Hematopoietic multipotent progenitor cell treated with erythropoietin and hydrocortisone succinate and interleukin-3 and kit ligand, for 15 days (in vitro differentiated cells): ENCODE measurements at regions not wholly inside any gene's neighbourhood (a gene's known extent, or its start where the extent isn't known, plus 50 kb on each side); places are given as distances from the start of the nearest gene placed in this dataset.

ENCODE experiments used
- DNase-seq: peaks from one replicate; pipeline ENCODE4 v3.0.0-alpha.2; 2015; ENCODE audit warnings: low spot score

- no peak for DNase-seq
Measured at GRCh38 chr21:16644685-16645084, 868.2 kb upstream of the CXADR start.

- DNase-seq: no peak
Measured at GRCh38 chr21:16650714-16651366, 862.0 kb upstream of the CXADR start.

- DNase-seq: no peak
Measured at GRCh38 chr21:16651956-16652355, 860.9 kb upstream of the CXADR start.

GRCh38 chr21:16663436-16663835, 849.4 kb upstream of the CXADR start:
- DNase-seq: no peak

- DNase-seq: no peak
Measured at GRCh38 chr21:16667395-16667794, 845.4 kb upstream of the CXADR start.

- no peak for DNase-seq
Measured at GRCh38 chr21:16674949-16675348, 837.9 kb upstream of the CXADR start.

GRCh38 chr21:16676391-16676790, 836.5 kb upstream of the CXADR start:
- DNase-seq: no peak

GRCh38 chr21:16678429-16679160, 834.2 kb upstream of the CXADR start:
- no peak for DNase-seq

GRCh38 chr21:16695074-16695473, 817.8 kb upstream of the CXADR start:
- DNase-seq: no peak

- no peak for DNase-seq
Measured at GRCh38 chr21:16707274-16707673, 805.6 kb upstream of the CXADR start.

- no peak for DNase-seq
Measured at GRCh38 chr21:16708101-16708835, 804.6 kb upstream of the CXADR start.

GRCh38 chr21:16709866-16710550, 802.8 kb upstream of the CXADR start:
- no peak for DNase-seq

- DNase-seq: no peak
Measured at GRCh38 chr21:16711757-16712156, 801.1 kb upstream of the CXADR start.

- DNase-seq: no peak
Measured at GRCh38 chr21:16713331-16714117, 799.3 kb upstream of the CXADR start.

- DNase-seq: no peak
Measured at GRCh38 chr21:16740511-16740910, 772.3 kb upstream of the CXADR start.

GRCh38 chr21:16741141-16741665, 771.6 kb upstream of the CXADR start:
- DNase-seq: no peak

- DNase-seq: no peak
Measured at GRCh38 chr21:16742131-16742641, 770.7 kb upstream of the CXADR start.

- DNase-seq: no peak
Measured at GRCh38 chr21:16742741-16743140, 770.1 kb upstream of the CXADR start.

GRCh38 chr21:16743317-16743716, 769.5 kb upstream of the CXADR start:
- no peak for DNase-seq

- no peak for DNase-seq
Measured at GRCh38 chr21:16750926-16751325, 761.9 kb upstream of the CXADR start.
